H1 (cell line): ENCODE measurements at regions not wholly inside any gene's neighbourhood (a gene's known extent, or its start where the extent isn't known, plus 50 kb on each side); places are given as distances from the start of the nearest gene placed in this dataset.

Experiments used
- CTCF ChIA-PET: fragments of 300-600 bp; sonication (Branson Sonifier 250); formaldehyde crosslinking; loops from one replicate; lab custom pipeline; 2021; ENCODE audit not compliant: partially characterized antibody; lab: Charles Lee
- POLR2A ChIA-PET: fragments of 300-600 bp; sonication (Branson Sonifier 250); formaldehyde crosslinking; loops from one replicate; lab custom pipeline; 2021; ENCODE audit warnings: inconsistent platforms; ENCODE audit not compliant: partially characterized antibody; lab: Charles Lee
- DNase-seq, 2 experiments: peaks; one replicate each; pipeline versions ENCODE4 v3.0.0 to v3.0.0-alpha.2; 2010 to 2022; ENCODE audit warnings: low spot score in 2 of 2, low read depth in 1 of 2, mixed read lengths in 1 of 2
- FAIRE-seq: peaks from 2 replicates; lab custom pipeline; 2011; peaks lifted over from hg19 to GRCh38; lab: Jason Lieb, UNC
- H2AFZ ChIP-seq: 2 replicates; pipeline ENCODE4 v1.8.1; 2012; ENCODE audit warnings: low read length, inconsistent platforms
- H2AK5ac ChIP-seq: 2 replicates; pipeline ENCODE4 v1.6.1; 2013; ENCODE audit warnings: low read depth, low read length
- H2BK120ac ChIP-seq: replicated peaks from 2 replicates; pipeline ENCODE3; 2013; ENCODE audit warnings: low read depth, low read length, inconsistent platforms
- H2BK12ac ChIP-seq: 2 replicates; pipeline ENCODE4 v1.6.1; 2013; ENCODE audit warnings: low read depth, low read length
- H2BK15ac ChIP-seq: 2 replicates; pipeline ENCODE4 v1.6.1; 2013; ENCODE audit warnings: low read length
- H2BK20ac ChIP-seq: 2 replicates; pipeline ENCODE4 v1.6.1; 2013; ENCODE audit warnings: low read length
- H2BK5ac ChIP-seq: 2 replicates; pipeline ENCODE4 v1.6.1; 2013; ENCODE audit warnings: low read depth, low read length
- H3K14ac ChIP-seq: 2 replicates; pipeline ENCODE4 v1.6.1; 2013; ENCODE audit warnings: inconsistent platforms; ENCODE audit not compliant: insufficient read length
- H3K18ac ChIP-seq: 2 replicates; pipeline ENCODE4 v1.6.1; 2013; ENCODE audit warnings: low read length; ENCODE audit errors: extremely low read depth
- H3K23ac ChIP-seq: 2 replicates; pipeline ENCODE4 v1.6.1; 2013; ENCODE audit warnings: inconsistent platforms; ENCODE audit not compliant: insufficient read length
- H3K23me2 ChIP-seq: 2 replicates; pipeline ENCODE4 v1.6.1; 2013; ENCODE audit warnings: low read depth, low read length
- H3K27ac ChIP-seq: 2 replicates; pipeline ENCODE4 v1.6.1; 2011; ENCODE audit warnings: low read depth, low read length, inconsistent platforms
- H3K27me3 ChIP-seq, 4 experiments: replicated peaks in 1 of 4; 1 replicate in 1 of 4; 2 replicates in 3 of 4; pipeline versions ENCODE4 v1.6.1 to v1.8.1; 2011 to 2013; ENCODE audit warnings: low read length in 3 of 4, mild to moderate bottlenecking in 3 of 4, inconsistent platforms in 2 of 4, mixed read lengths in 2 of 4, moderate library complexity in 1 of 4; ENCODE audit not compliant: control insufficient read depth in 3 of 4, insufficient read depth in 3 of 4; ENCODE audit errors: extremely low read depth in 1 of 4
- H3K36me3 ChIP-seq, 4 experiments: 2 replicates each; pipeline versions ENCODE4 v1.6.1 to v1.8.1; 2011 to 2013; ENCODE audit warnings: mild to moderate bottlenecking in 4 of 4, low read length in 3 of 4, moderate library complexity in 2 of 4, control low read depth in 1 of 4, inconsistent platforms in 1 of 4; ENCODE audit not compliant: insufficient read depth in 4 of 4, control insufficient read depth in 2 of 4
- H3K4ac ChIP-seq: replicated peaks from 2 replicates; pipeline ENCODE3; 2013; ENCODE audit warnings: low read length, low read depth, mixed read lengths, inconsistent platforms; ENCODE audit not compliant: insufficient read length
- H3K4me1 ChIP-seq, 4 experiments: replicated peaks in 1 of 4; 1 replicate in 1 of 4; 2 replicates in 3 of 4; pipeline versions ENCODE4 v1.6.1 to v1.8.1; 2011 to 2013; ENCODE audit warnings: low read length in 3 of 4, inconsistent platforms in 2 of 4, mixed read lengths in 1 of 4; ENCODE audit not compliant: insufficient read depth in 4 of 4, control insufficient read depth in 3 of 4
- H3K4me2 ChIP-seq, 2 experiments: 2 replicates each; pipeline versions ENCODE4 v1.6.1 to v1.8.1; 2011 to 2013; ENCODE audit warnings: low read depth in 2 of 2, low read length in 2 of 2, control low read depth in 1 of 2, inconsistent platforms in 1 of 2, mild to moderate bottlenecking in 1 of 2; ENCODE audit not compliant: insufficient read depth in 1 of 2
- H3K4me3 ChIP-seq, 4 experiments: fragments of 200-600, 300-600 bp in 1 of 4; sonication (generic), shearing (Covaris generic), sonication (Bioruptor Twin) in 1 of 4; 2 replicates each; pipeline versions ENCODE4 v1.5.1 to v1.8.1; 2011 to 2016; ENCODE audit warnings: low read length in 4 of 4, low read depth in 3 of 4, control low read depth in 2 of 4, inconsistent platforms in 2 of 4, mild to moderate bottlenecking in 2 of 4, mixed read lengths in 1 of 4, moderate library complexity in 1 of 4; ENCODE audit not compliant: insufficient read depth in 2 of 4; ENCODE audit errors: extremely low read depth in 1 of 4
- H3K56ac ChIP-seq: replicated peaks from 2 replicates; pipeline ENCODE3; 2013; ENCODE audit warnings: low read depth, mild to moderate bottlenecking, mixed read lengths, low read length, inconsistent platforms; ENCODE audit not compliant: insufficient read length
- H3K79me1 ChIP-seq: 2 replicates; pipeline ENCODE4 v1.6.1; 2013; ENCODE audit warnings: low read depth, low read length, control low read depth
- H3K79me2 ChIP-seq, 2 experiments: 2 replicates each; pipeline versions ENCODE4 v1.6.1 to v1.8.1; 2012 to 2013; ENCODE audit warnings: low read length in 2 of 2, mild to moderate bottlenecking in 2 of 2, inconsistent platforms in 1 of 2; ENCODE audit not compliant: insufficient read depth in 2 of 2, control insufficient read depth in 1 of 2
- H3K9ac ChIP-seq, 4 experiments: replicated peaks in 1 of 4; 1 replicate in 1 of 4; 2 replicates in 3 of 4; pipeline versions ENCODE4 v1.6.1 to v1.8.1; 2011 to 2013; ENCODE audit warnings: low read depth in 3 of 4, low read length in 3 of 4, control low read depth in 2 of 4, mild to moderate bottlenecking in 2 of 4, moderate library complexity in 2 of 4, inconsistent platforms in 1 of 4; ENCODE audit errors: extremely low read depth in 1 of 4
- H3K9me3 ChIP-seq, 2 experiments: 2 replicates each; pipeline versions ENCODE4 v1.6.1 to v1.8.1; 2012 to 2013; ENCODE audit warnings: mild to moderate bottlenecking in 2 of 2, moderate library complexity in 2 of 2, control low read depth in 1 of 2, inconsistent platforms in 1 of 2, low read depth in 1 of 2, low read length in 1 of 2, mixed read lengths in 1 of 2; ENCODE audit not compliant: insufficient read depth in 2 of 2
- H4K20me1 ChIP-seq, 2 experiments: replicated peaks in 1 of 2; 2 replicates each; pipeline versions ENCODE3 to v1.8.1; 2011 to 2013; ENCODE audit warnings: inconsistent platforms in 2 of 2, low read length in 2 of 2, mild to moderate bottlenecking in 1 of 2; ENCODE audit not compliant: insufficient read depth in 2 of 2, control insufficient read depth in 1 of 2
- H4K5ac ChIP-seq: 2 replicates; pipeline ENCODE4 v1.6.1; 2013; ENCODE audit warnings: low read length, low read depth, mixed read lengths, inconsistent platforms; ENCODE audit not compliant: insufficient read length
- H4K8ac ChIP-seq: 2 replicates; pipeline ENCODE4 v1.8.0; 2013; ENCODE audit warnings: mild to moderate bottlenecking, moderate library complexity, low read length, inconsistent platforms; ENCODE audit not compliant: insufficient read depth; ENCODE audit errors: extremely low read depth
- H4K91ac ChIP-seq: replicated peaks from 2 replicates; pipeline ENCODE3; 2013; ENCODE audit warnings: low read length, mixed read lengths, inconsistent platforms; ENCODE audit not compliant: insufficient read length
- ASH2L ChIP-seq: fragments of 200-600, 300-600 bp; sonication (generic); IDR thresholded peaks from one replicate; pipeline ENCODE4 v1.7.1; 2017; ENCODE audit warnings: low read length
- BACH1 ChIP-seq: IDR thresholded peaks from 2 replicates; pipeline ENCODE4 v1.6.1; 2012; ENCODE audit warnings: low read length, improper control_type of control experiment
- CBX5 ChIP-seq: fragments of 300-800, 300-1000 bp; sonication (generic); IDR thresholded peaks from 2 replicates; pipeline ENCODE4 v1.7.1; 2016; ENCODE audit warnings: antibody characterized with exemption, low read length, low read depth
- CBX8 ChIP-seq: fragments of 300-800, 300-1000 bp; sonication (generic); IDR thresholded peaks from 2 replicates; pipeline ENCODE4 v1.7.1; 2016; ENCODE audit warnings: low read depth, low read length, borderline replicate concordance
- CREB1 ChIP-seq: IDR thresholded peaks from 2 replicates; pipeline ENCODE4 v1.6.1; 2012; ENCODE audit warnings: inconsistent platforms
- HDAC2 ChIP-seq, 2 experiments: fragments of 300-600 bp in 1 of 2; sonication (generic) in 1 of 2; IDR thresholded peaks; 2 replicates each; pipeline ENCODE4 v1.6.1; 2011 to 2012; ENCODE audit warnings: low read depth in 2 of 2, low read length in 2 of 2, mild to moderate bottlenecking in 2 of 2, moderate library complexity in 2 of 2, borderline replicate concordance in 1 of 2, inconsistent platforms in 1 of 2
- KDM5A ChIP-seq: fragments of 200-600 bp; IDR thresholded peaks from 2 replicates; pipeline ENCODE4 v1.7.1; 2012; ENCODE audit warnings: mild to moderate bottlenecking, low read length, inconsistent platforms, mixed read lengths
- MAFK ChIP-seq: IDR thresholded peaks from 2 replicates; pipeline ENCODE4 v1.6.1; 2012; ENCODE audit warnings: low read depth, mild to moderate bottlenecking, improper control_type of control experiment, low read length
- PHF8 ChIP-seq: fragments of 200-600 bp; sonication (generic); conservative IDR thresholded peaks from 2 replicates; pipeline ENCODE4 v1.7.1; 2012; ENCODE audit warnings: low read depth, mild to moderate bottlenecking, inconsistent platforms, low read length, moderate library complexity
- RNF2 ChIP-seq: fragments of 200-900, 300-1000 bp; sonication (generic); IDR thresholded peaks from 2 replicates; pipeline ENCODE4 v1.7.1; 2016; ENCODE audit warnings: borderline replicate concordance, low read depth, mild to moderate bottlenecking, antibody characterized with exemption, low read length; ENCODE audit not compliant: poor library complexity, severe bottlenecking; ENCODE audit errors: missing control alignments
- SUZ12 ChIP-seq: fragments of 200-600 bp; sonication (generic); IDR thresholded peaks from 2 replicates; pipeline ENCODE4 v1.6.1; 2012; ENCODE audit warnings: mild to moderate bottlenecking, inconsistent platforms, low read length, moderate library complexity, mixed read lengths
- TAF7 ChIP-seq: optimal IDR thresholded peaks from 2 replicates; pipeline ENCODE3; 2011; ENCODE audit warnings: low read depth, mild to moderate bottlenecking, inconsistent platforms, low read length, moderate library complexity, borderline replicate concordance
- WGBS, 2 experiments: shearing (Covaris generic) in 1 of 2; methylation state at CpG; one replicate each; pipeline versions ENCODE4 v1.1.6 to v1.1.7; 2013 to 2015; ENCODE audit warnings: low lambda C conversion rate in 2 of 2, mixed read lengths in 2 of 2, inconsistent platforms in 1 of 2, low coverage in 1 of 2, missing lambda C conversion rate in 1 of 2; ENCODE audit not compliant: insufficient replicate concordance in 2 of 2, insufficient coverage in 1 of 2, insufficient read length in 1 of 2; ENCODE audit errors: extremely low coverage in 1 of 2, missing lambda C conversion rate in 1 of 2; 5-methylcytosine and 5-hydroxymethylcytosine counted together

DNA sequence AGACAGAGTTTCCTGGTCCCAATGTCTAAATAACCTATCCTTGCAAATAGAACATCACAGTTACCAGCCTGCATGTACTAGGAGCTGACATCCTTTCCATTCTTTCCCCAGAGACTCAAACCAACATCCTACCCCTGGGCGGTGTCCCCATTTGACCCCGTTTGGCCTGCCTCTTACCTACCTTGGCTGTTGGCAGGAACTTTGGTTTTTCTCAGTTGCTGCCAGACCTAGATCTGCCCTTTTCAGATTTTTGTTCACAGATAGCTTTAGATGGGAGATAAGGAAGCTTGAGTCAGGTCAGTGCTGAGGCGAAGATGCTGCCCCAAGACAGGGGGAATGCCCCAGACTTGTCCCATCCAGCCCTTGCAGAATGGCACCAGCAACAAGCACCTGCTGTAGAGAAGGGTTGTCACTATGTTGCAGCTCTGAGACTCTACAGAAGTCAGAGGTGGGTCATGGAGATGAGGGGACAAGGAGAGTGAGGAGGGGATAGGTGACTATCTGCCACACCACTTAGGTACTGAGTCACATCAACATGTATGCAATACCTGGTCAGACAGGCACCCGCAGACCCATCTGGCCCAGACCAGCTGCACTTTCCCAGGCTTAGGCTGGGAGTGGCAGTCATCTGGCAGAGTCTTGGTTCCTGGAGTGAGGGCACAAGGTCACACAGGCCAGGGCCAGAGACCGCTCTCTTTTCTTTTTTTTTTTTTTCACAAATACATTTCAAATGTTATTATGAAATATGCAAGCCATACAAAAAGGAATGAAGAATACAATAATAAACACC lies 61.5 kb upstream of the POU2AF1 start:
- Histone ChIP-seq H3K23me2 (peaks cover 2% of the 10 kb centered on the region; the same call in 1 of the 2 replicates), H4K20me1 (no peaks in the 10 kb centered on the region), H4K5ac (no peak overlapping the region), H2BK5ac (no peak overlapping the region), H3K23ac (no peak overlapping the region), H3K4me1 (peaks cover 0 to 8% (median 5%) of the 10 kb centered on the region in 4 experiments; a peak in 4 of 7 replicates), H2BK20ac (no peak overlapping the region), H3K4ac (no peak overlapping the region), H2BK15ac (no peak overlapping the region), H2BK120ac (no peak overlapping the region), H3K9me3 (no peaks in the 10 kb centered on the region), H4K91ac (peak overlapping the region; percentile 12), H3K27ac (no peak overlapping the region), H3K36me3 (no peaks in the 10 kb centered on the region), H2AFZ (no peak overlapping the region), H3K9ac (no peak overlapping the region), H3K4me2 (no peak overlapping the region), H2BK12ac (no peak overlapping the region), H3K79me2 (no peaks in the 10 kb centered on the region), H3K27me3 (0 out of 7 replicates have a peak, but pooled peaks cover 0 to 2% (median 1%) of the 10 kb centered on the region in 4 experiments), H3K56ac (no peak overlapping the region), H3K14ac (peak overlapping the region; percentile 83), H3K18ac (no peak overlapping the region), H3K79me1 (no peaks in the 10 kb centered on the region), H2AK5ac (no peak overlapping the region), H3K4me3 (no peak overlapping the region), H4K8ac (no peak overlapping the region)
- WGBS, 2 experiments: 77% methylated on average over 5 of the region's 5 CpGs; no CpG with 5 or more reads in 1 of the 2 experiments
- CTCF ChIA-PET: interaction anchor here (1.1 to 5.9 kb wide), 6 partner anchors 6 to 158 kb away, joined by 3 to 104 read pairs (median 16); partner anchors contain the start of gene POU2AF3
- no peak for FAIRE-seq
- DNase-seq: no peak
- POLR2A ChIA-PET: no interaction called here
- TF ChIP-seq BACH1 (no peak), HDAC2 (IDR thresholded peaks at IDR 0.05; ENCODE audit: borderline replicate concordance in 1 of 2, low read depth in 2 of 2, low read length in 2 of 2) (no peak), MAFK (no peak), ASH2L (no peak), KDM5A (no peak), SUZ12 (no peak), CREB1 (no peak), CBX5 (no peak), TAF7 (no peak), CBX8 (no peak), PHF8 (no peak), RNF2 (no peak)
